Panc1 (cell line): ENCODE measurements at regions not wholly inside any gene's neighbourhood (a gene's known extent, or its start where the extent isn't known, plus 50 kb on each side); places are given as distances from the start of the nearest gene placed in this dataset.
"Not testable (repeated sequence)": the region's sequence is repeated elsewhere in the genome, so short reads cannot be mapped to it uniquely, and the experiment has no call there.

Experiments used
- ATAC-seq: fragments of 200-7000 bp; cut with Tn5 transposase; 2 replicates; pipeline ENCODE4 v1.9.1; 2020; ENCODE audit warnings: mild to moderate bottlenecking, moderate library complexity
- BruUV-seq: library from RNA; stranded (reverse); fragments of 400-500 nt; replicated peaks from 2 replicates; lab custom pipeline; 2021; lab: Mats Ljungman, UMichigan
- CTCF ChIA-PET: fragments of 300-600 bp; sonication (Branson Sonifier 250); formaldehyde crosslinking; loops from one replicate; lab custom pipeline; 2022; ENCODE audit warnings: antibody characterized with exemption; lab: Charles Lee
- POLR2A ChIA-PET: fragments of 300-600 bp; sonication (Branson Sonifier 250); formaldehyde crosslinking; loops from one replicate; lab custom pipeline; 2022; ENCODE audit warnings: antibody characterized with exemption; lab: Charles Lee
- DNase-seq: peaks from one replicate; pipeline ENCODE4 v3.0.0-alpha.2; 2010; ENCODE audit warnings: low read depth, low spot score
- H3K27ac ChIP-seq: 2 replicates; pipeline ENCODE4 v1.5.1; 2011; ENCODE audit warnings: mild to moderate bottlenecking, low read length, inconsistent platforms
- H3K27me3 ChIP-seq: fragments of 200-500 bp; sonication (Bioruptor generic); 2 replicates; pipeline ENCODE4 v1.6.0; 2014; ENCODE audit warnings: low read length, inconsistent platforms; ENCODE audit not compliant: control insufficient read depth, insufficient read depth
- H3K36me3 ChIP-seq: fragments of 200-500 bp; sonication (Bioruptor generic); 2 replicates; pipeline ENCODE4 v1.5.1; 2014; ENCODE audit warnings: inconsistent platforms, mild to moderate bottlenecking, low read length, moderate library complexity; ENCODE audit not compliant: control insufficient read depth, insufficient read depth
- H3K4me1 ChIP-seq: 2 replicates; pipeline ENCODE4 v1.5.1; 2011; ENCODE audit warnings: inconsistent platforms, mild to moderate bottlenecking, low read length, moderate library complexity; ENCODE audit not compliant: control insufficient read depth, insufficient read depth
- H3K4me3 ChIP-seq, 2 experiments: 2 replicates each; pipeline ENCODE4 v1.5.1; 2011 to 2012; ENCODE audit warnings: low read depth in 2 of 2, low read length in 2 of 2, mild to moderate bottlenecking in 2 of 2, inconsistent platforms in 1 of 2, moderate library complexity in 1 of 2
- H3K9me3 ChIP-seq: fragments of 200-500 bp; sonication (Bioruptor generic); 2 replicates; pipeline ENCODE4 v1.5.1; 2014; ENCODE audit warnings: low read depth, mild to moderate bottlenecking, inconsistent platforms, low read length, moderate library complexity; ENCODE audit not compliant: control insufficient read depth, insufficient read depth
- POLR2AphosphoS5 ChIP-seq: IDR thresholded peaks from 2 replicates; pipeline ENCODE4 v1.6.1; 2012; ENCODE audit warnings: mild to moderate bottlenecking, low read depth, low read length, moderate library complexity
- SIN3A ChIP-seq: IDR thresholded peaks from 2 replicates; pipeline ENCODE4 v1.6.1; 2012; ENCODE audit warnings: low read depth, mild to moderate bottlenecking, low read length, moderate library complexity, borderline replicate concordance; ENCODE audit not compliant: insufficient read depth
- TCF7L2 ChIP-seq: IDR thresholded peaks from 2 replicates; pipeline ENCODE4 v1.6.1; 2011; ENCODE audit warnings: mild to moderate bottlenecking, low read depth, low read length, inconsistent platforms
- in situ Hi-C: cut with HindIII; loops from 2 replicates; pipeline ENCODE4 v1.10.0; 2016; ENCODE audit warnings: low sequenced_read_pairs, low pct_unique_long_range_greater_than_20kb
- intact Hi-C: fragments of 100-400 bp; cut with micrococcal nuclease; formaldehyde crosslinking; loops from one replicate; pipeline ENCODE4 v1.10.0; 2022; ENCODE audit not compliant: unreplicated experiment
- TF ChIP-seq, protein P1 (sequence below): fragments of 450-650 bp; IDR thresholded peaks from 2 replicates; pipeline ENCODE4 v1.5.1; 2017; ENCODE audit warnings: mild to moderate bottlenecking
- TF ChIP-seq, protein P2 (sequence below), 2 experiments: IDR thresholded peaks; 2 replicates each; pipeline ENCODE4 v1.6.1; 2011 to 2012; ENCODE audit warnings: low read depth in 2 of 2, control low read depth in 1 of 2, low read length in 1 of 2, mild to moderate bottlenecking in 1 of 2, moderate library complexity in 1 of 2; ENCODE audit not compliant: insufficient read depth in 1 of 2

DNA sequence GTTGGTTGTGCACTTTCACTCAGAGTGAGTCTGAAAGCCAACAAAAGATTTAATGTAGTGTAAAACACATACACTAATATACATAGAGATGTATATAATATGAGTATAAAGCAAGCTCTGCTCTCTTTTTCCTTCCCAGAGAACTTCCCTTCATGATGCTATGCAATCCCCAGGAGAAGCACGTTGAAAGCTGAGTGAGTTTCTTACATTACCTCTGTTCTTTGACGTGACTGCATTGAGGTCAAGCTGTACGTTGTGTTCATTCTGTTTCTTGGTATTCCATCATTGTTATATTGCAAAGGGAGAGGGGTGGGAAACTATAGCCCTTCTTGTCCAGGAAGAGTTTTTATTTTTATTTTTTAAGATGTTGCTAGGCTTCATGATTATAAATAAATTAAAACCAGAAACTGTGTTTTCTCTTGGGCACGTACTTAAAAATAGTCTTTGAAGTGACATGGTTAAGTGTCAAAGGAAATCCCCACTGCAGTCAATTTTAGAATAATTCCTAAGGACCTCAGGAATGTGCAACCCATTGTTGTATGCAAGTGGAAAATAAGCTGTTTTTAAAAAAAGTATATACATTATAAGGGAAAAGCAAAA, 651.0 kb downstream of the CD109 start:
- intact Hi-C loops (loop anchor here (10.0 kb wide), 1 partner anchor 858 kb away; the partner anchor contains the start of gene COL12A1), in situ Hi-C loops (no loop called here)
- ChIA-PET POLR2A (no interaction called here), CTCF (no interaction called here)
- Histone ChIP-seq H3K4me3 (no peak overlapping the region), H3K27ac (no peak overlapping the region), H3K9me3 (no peaks in the 10 kb centered on the region), H3K4me1 (no peaks in the 10 kb centered on the region), H3K36me3 (no peaks in the 10 kb centered on the region), H3K27me3 (no peaks in the 10 kb centered on the region)
- no peak for ATAC-seq
- TF ChIP-seq, protein P1, sequence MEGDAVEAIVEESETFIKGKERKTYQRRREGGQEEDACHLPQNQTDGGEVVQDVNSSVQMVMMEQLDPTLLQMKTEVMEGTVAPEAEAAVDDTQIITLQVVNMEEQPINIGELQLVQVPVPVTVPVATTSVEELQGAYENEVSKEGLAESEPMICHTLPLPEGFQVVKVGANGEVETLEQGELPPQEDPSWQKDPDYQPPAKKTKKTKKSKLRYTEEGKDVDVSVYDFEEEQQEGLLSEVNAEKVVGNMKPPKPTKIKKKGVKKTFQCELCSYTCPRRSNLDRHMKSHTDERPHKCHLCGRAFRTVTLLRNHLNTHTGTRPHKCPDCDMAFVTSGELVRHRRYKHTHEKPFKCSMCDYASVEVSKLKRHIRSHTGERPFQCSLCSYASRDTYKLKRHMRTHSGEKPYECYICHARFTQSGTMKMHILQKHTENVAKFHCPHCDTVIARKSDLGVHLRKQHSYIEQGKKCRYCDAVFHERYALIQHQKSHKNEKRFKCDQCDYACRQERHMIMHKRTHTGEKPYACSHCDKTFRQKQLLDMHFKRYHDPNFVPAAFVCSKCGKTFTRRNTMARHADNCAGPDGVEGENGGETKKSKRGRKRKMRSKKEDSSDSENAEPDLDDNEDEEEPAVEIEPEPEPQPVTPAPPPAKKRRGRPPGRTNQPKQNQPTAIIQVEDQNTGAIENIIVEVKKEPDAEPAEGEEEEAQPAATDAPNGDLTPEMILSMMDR = no peak
- TF ChIP-seq TCF7L2 (no peak), POLR2AphosphoS5 (no peak), SIN3A (no peak)
- TF ChIP-seq, protein P2, sequence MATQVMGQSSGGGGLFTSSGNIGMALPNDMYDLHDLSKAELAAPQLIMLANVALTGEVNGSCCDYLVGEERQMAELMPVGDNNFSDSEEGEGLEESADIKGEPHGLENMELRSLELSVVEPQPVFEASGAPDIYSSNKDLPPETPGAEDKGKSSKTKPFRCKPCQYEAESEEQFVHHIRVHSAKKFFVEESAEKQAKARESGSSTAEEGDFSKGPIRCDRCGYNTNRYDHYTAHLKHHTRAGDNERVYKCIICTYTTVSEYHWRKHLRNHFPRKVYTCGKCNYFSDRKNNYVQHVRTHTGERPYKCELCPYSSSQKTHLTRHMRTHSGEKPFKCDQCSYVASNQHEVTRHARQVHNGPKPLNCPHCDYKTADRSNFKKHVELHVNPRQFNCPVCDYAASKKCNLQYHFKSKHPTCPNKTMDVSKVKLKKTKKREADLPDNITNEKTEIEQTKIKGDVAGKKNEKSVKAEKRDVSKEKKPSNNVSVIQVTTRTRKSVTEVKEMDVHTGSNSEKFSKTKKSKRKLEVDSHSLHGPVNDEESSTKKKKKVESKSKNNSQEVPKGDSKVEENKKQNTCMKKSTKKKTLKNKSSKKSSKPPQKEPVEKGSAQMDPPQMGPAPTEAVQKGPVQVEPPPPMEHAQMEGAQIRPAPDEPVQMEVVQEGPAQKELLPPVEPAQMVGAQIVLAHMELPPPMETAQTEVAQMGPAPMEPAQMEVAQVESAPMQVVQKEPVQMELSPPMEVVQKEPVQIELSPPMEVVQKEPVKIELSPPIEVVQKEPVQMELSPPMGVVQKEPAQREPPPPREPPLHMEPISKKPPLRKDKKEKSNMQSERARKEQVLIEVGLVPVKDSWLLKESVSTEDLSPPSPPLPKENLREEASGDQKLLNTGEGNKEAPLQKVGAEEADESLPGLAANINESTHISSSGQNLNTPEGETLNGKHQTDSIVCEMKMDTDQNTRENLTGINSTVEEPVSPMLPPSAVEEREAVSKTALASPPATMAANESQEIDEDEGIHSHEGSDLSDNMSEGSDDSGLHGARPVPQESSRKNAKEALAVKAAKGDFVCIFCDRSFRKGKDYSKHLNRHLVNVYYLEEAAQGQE (IDR thresholded peaks at IDR 0.05; ENCODE audit: insufficient read depth in 1 of 2, low read depth in 2 of 2, low read length in 1 of 2) = no peak
- DNase-seq = no peak
- no TSS peak for BruUV-seq

DNA sequence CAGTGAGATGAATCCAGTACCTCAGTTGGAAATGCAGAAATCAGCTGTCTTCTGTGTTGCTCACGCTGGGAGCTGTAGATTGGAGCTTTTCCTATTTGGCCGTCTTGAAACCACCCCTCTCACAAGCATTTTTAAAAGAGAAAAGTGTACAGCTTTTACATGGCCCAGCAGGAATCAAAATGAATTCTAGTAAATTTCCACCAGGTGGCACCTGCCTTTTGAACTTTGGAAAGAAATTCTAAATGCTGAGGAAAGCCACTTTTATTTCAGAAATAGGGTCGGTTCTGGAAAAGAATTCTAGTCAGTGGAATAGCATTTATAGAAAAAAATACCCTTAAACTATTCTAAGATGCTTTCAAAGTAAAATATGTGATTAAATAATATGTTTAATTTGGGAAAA, 647.8 kb downstream of the CD109 start:
- Histone ChIP-seq H3K9me3 (no peaks in the 10 kb centered on the region), H3K36me3 (no peaks in the 10 kb centered on the region), H3K4me3 (no peak overlapping the region), H3K27me3 (no peaks in the 10 kb centered on the region), H3K27ac (no peak overlapping the region), H3K4me1 (no peaks in the 10 kb centered on the region)
- ChIA-PET CTCF (no interaction called here), POLR2A (no interaction called here)
- no peak for DNase-seq
- intact Hi-C loops (loop anchor here (10.0 kb wide), 1 partner anchor 861 kb away; the partner anchor contains the start of gene COL12A1), in situ Hi-C loops (no loop called here)
- no TSS peak for BruUV-seq
- TF ChIP-seq, protein P1 = peak; percentile 25; the same call in 1 of the 2 replicates
- no peak for TF ChIP-seq POLR2AphosphoS5
- ATAC-seq = no peak

DNA sequence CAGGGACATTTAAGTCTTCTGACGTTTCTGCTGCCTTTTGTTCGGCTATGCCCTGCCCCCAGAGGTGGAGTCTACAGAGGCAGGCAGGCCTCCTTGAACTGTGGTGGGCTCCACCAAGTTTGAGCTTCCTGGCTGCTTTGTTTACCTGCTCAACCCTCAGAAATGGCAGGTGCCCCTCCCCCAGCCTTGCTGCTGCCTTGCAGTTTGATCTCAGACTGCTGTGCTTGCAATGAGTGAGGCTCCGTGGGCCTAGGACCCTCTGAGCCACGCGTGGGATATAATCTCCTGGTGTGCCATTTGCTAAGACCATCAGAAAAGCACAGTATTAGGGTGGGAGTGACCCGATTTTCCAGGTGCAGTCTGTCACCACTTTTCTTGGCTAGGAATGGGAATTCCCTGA, 647.3 kb downstream of the CD109 start:
- H3K9me3 ChIP-seq, BruUV-seq, CTCF ChIA-PET, H3K4me1 ChIP-seq, H3K36me3 ChIP-seq, in situ Hi-C loops, H3K27me3 ChIP-seq, POLR2A ChIA-PET, H3K4me3 ChIP-seq, H3K27ac ChIP-seq, ATAC-seq, DNase-seq: not testable (repeated sequence)
- intact Hi-C loops = loop anchor here (10.0 kb wide), 1 partner anchor 861 kb away; the partner anchor contains the start of gene COL12A1
